K562 (cell line): ENCODE measurements at regions not wholly inside any gene's neighbourhood (a gene's known extent, or its start where the extent isn't known, plus 50 kb on each side); places are given as distances from the start of the nearest gene placed in this dataset.

Source experiments
- AFF1 ChIP-seq, 2 experiments: fragments of 450-650 bp; IDR thresholded peaks; 2 replicates each; pipeline ENCODE4 v1.6.1; 2018; ENCODE audit warnings: mild to moderate bottlenecking in 2 of 2, low read depth in 1 of 2; ENCODE audit not compliant: partially characterized antibody in 2 of 2
- ERF ChIP-seq: fragments of 450-650 bp; formaldehyde crosslinking; IDR thresholded peaks from 2 replicates; pipeline ENCODE4 v1.4.0; 2020; ENCODE audit warnings: mild to moderate bottlenecking, mixed read lengths
- FOS ChIP-seq: IDR thresholded peaks from 3 replicates; pipeline ENCODE4 v1.6.1; 2011; ENCODE audit not compliant: insufficient read length; ENCODE audit errors: extremely low read depth
- HDAC8 ChIP-seq: fragments of 450-650 bp; IDR thresholded peaks from 2 replicates; pipeline ENCODE4 v1.6.1; 2016; ENCODE audit warnings: mild to moderate bottlenecking, missing genetic modification characterization, moderate library complexity, missing compliant biosample characterization
- MECOM ChIP-seq: fragments of 250-450 bp; sonication (Bioruptor Pico); IDR thresholded peaks from 2 replicates; pipeline ENCODE4 v1.8.0; 2022; ENCODE audit warnings: inconsistent platforms
- SREBF1 ChIP-seq: fragments of 150-350 bp; IDR thresholded peaks from 2 replicates; pipeline ENCODE4 v1.6.1; 2014; ENCODE audit warnings: antibody characterized with exemption, low read depth, low read length, borderline replicate concordance
- ZNF316 ChIP-seq: fragments of 450-650 bp; IDR thresholded peaks from 2 replicates; pipeline ENCODE4 v1.6.1; 2016
- ZNF318 ChIP-seq, 2 experiments: fragments of 450-650 bp; IDR thresholded peaks; 2 replicates each; pipeline ENCODE4 v1.6.1; 2016; ENCODE audit warnings: mild to moderate bottlenecking in 2 of 2, borderline replicate concordance in 1 of 2, low read depth in 1 of 2, moderate library complexity in 1 of 2
- TF ChIP-seq, protein P1 (sequence below), 2 experiments: fragments of 450-650 bp in 1 of 2; IDR thresholded peaks; 2 replicates each; pipeline ENCODE4 v1.6.1; 2011 to 2017; ENCODE audit warnings: low read depth in 2 of 2, antibody characterized with exemption in 1 of 2, borderline replicate concordance in 1 of 2, low read length in 1 of 2, mild to moderate bottlenecking in 1 of 2, mixed read lengths in 1 of 2; ENCODE audit not compliant: control insufficient read depth in 1 of 2

DNA sequence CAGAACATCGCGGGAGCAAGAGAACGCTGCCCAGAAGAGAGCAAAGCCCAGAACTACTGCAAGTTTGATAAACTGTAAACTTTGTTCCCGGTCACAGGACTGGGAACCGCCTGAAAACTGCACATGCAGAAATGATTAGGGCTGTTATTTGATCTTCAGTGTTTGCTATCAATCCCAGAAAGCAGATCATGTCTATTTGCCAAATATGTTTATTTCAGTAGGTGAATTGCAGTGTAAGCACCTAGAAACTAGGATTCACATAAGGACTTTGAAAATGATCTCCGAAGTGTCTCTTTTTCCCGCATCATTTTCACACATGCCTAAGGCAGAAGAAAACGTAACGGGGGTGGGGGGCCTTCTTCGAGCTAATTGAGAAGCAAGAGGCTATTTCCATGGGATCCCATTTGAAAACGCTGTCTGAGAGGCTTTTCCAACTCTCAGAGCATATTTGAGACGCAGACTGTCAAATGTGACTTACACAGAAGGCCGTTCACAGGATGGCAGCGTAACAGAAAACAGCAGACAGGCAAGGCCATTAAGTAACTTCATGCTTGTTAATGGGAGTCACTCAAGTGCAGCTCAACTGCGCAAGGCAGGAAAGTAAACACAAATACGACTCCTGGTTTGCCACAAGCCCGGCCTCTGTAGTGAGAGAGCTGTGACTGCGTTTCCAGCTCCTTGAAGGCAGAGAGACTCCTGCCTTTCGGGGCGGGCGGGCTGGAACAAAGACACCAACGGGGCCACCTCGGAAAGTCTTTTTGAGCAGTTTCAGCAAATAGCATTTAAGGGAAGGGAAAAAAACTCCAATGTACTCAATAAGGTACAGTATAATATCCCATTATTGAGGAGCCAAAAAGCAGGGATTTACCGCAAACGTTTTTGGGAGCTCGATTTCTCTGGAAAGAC is 144.7 kb upstream of the ZNF217 start (continued):
- TF ChIP-seq AFF1 (IDR thresholded peaks at IDR 0.05; ENCODE audit: low read depth in 1 of 2, partially characterized antibody in 2 of 2) (peak in 1 of 2 experiments; percentile 49), SREBF1 (no peak), FOS (no peak), HDAC8 (tag) (no peak), ZNF318 (IDR thresholded peaks at IDR 0.05; ENCODE audit: borderline replicate concordance in 1 of 2, low read depth in 1 of 2) (no peak), MECOM (CRISPR knock-in tag) (no peak), ZNF316 (no peak), ERF (no peak)
- TF ChIP-seq, protein P1, sequence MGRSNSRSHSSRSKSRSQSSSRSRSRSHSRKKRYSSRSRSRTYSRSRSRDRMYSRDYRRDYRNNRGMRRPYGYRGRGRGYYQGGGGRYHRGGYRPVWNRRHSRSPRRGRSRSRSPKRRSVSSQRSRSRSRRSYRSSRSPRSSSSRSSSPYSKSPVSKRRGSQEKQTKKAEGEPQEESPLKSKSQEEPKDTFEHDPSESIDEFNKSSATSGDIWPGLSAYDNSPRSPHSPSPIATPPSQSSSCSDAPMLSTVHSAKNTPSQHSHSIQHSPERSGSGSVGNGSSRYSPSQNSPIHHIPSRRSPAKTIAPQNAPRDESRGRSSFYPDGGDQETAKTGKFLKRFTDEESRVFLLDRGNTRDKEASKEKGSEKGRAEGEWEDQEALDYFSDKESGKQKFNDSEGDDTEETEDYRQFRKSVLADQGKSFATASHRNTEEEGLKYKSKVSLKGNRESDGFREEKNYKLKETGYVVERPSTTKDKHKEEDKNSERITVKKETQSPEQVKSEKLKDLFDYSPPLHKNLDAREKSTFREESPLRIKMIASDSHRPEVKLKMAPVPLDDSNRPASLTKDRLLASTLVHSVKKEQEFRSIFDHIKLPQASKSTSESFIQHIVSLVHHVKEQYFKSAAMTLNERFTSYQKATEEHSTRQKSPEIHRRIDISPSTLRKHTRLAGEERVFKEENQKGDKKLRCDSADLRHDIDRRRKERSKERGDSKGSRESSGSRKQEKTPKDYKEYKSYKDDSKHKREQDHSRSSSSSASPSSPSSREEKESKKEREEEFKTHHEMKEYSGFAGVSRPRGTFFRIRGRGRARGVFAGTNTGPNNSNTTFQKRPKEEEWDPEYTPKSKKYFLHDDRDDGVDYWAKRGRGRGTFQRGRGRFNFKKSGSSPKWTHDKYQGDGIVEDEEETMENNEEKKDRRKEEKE (IDR thresholded peaks at IDR 0.05; ENCODE audit: borderline replicate concordance in 1 of 2, control insufficient read depth in 1 of 2, low read depth in 2 of 2, low read length in 1 of 2) = 0 out of 4 replicates have a peak, but pooled peaks of 1 of the 2 experiments have one; percentile 16
